Common myeloid progenitor, CD34-positive (primary cell): ENCODE measurements at regions not wholly inside any gene's neighbourhood (a gene's known extent, or its start where the extent isn't known, plus 50 kb on each side); places are given as distances from the start of the nearest gene placed in this dataset.

Experiments
- CTCF ChIA-PET: fragments of 350-600 bp; sonication (Branson Sonifier 250); formaldehyde crosslinking; loops from one replicate; lab custom pipeline; 2021; ENCODE audit warnings: antibody characterized with exemption; lab: Charles Lee
- POLR2A ChIA-PET: fragments of 350-600 bp; sonication (Branson Sonifier 250); formaldehyde crosslinking; loops from one replicate; lab custom pipeline; 2021; ENCODE audit warnings: antibody characterized with exemption; lab: Charles Lee
- DNase-seq, 3 donors: peaks; one replicate each; pipeline versions ENCODE4 v3.0.0 to v3.0.0-alpha.2; 2013
- H3K27ac ChIP-seq, 2 experiments: 1 replicate in 1 of 2; 2 replicates in 1 of 2; pipeline ENCODE4 v1.7.0; 2013; ENCODE audit warnings: inconsistent platforms in 2 of 2, low read length in 2 of 2, mild to moderate bottlenecking in 2 of 2, low read depth in 1 of 2, moderate library complexity in 1 of 2; ENCODE audit not compliant: severe bottlenecking in 2 of 2, insufficient read depth in 1 of 2, poor library complexity in 1 of 2
- H3K27me3 ChIP-seq, 5 experiments: replicated peaks in 2 of 5; 1 replicate in 3 of 5; 2 replicates in 2 of 5; pipeline versions ENCODE4 v1.6.1 to v1.7.0; 2013; ENCODE audit warnings: low read length in 4 of 5, mild to moderate bottlenecking in 2 of 5, moderate library complexity in 2 of 5, inconsistent platforms in 1 of 5; ENCODE audit not compliant: insufficient read depth in 5 of 5, control insufficient read depth in 4 of 5
- H3K36me3 ChIP-seq, 4 experiments: 1 replicate in 2 of 4; 2 replicates in 2 of 4; pipeline versions ENCODE4 v1.6.1 to v1.7.0; 2013; ENCODE audit warnings: low read length in 3 of 4, control low read depth in 1 of 4, mild to moderate bottlenecking in 1 of 4; ENCODE audit not compliant: control insufficient read depth in 4 of 4, insufficient read depth in 4 of 4
- H3K4me1 ChIP-seq, 4 experiments: 1 replicate in 3 of 4; 2 replicates in 1 of 4; pipeline versions ENCODE4 v1.6.1 to v1.7.1; 2013; ENCODE audit warnings: low read length in 3 of 4, mild to moderate bottlenecking in 3 of 4, control low read depth in 1 of 4, inconsistent platforms in 1 of 4, moderate library complexity in 1 of 4; ENCODE audit not compliant: control insufficient read depth in 4 of 4, insufficient read depth in 4 of 4; ENCODE audit errors: control extremely low read depth in 1 of 4
- H3K4me3 ChIP-seq, 7 experiments: 1 replicate in 4 of 7; 2 replicates in 3 of 7; pipeline versions ENCODE4 v1.5.1 to v1.7.0; 2013; ENCODE audit warnings: mild to moderate bottlenecking in 7 of 7, low read length in 6 of 7, moderate library complexity in 6 of 7, inconsistent platforms in 2 of 7, low read depth in 2 of 7, control low read depth in 1 of 7; ENCODE audit not compliant: insufficient read depth in 4 of 7, control insufficient read depth in 1 of 7; ENCODE audit errors: extremely low read depth in 1 of 7
- H3K9me3 ChIP-seq, 5 experiments: 1 replicate in 4 of 5; 2 replicates in 1 of 5; pipeline versions ENCODE4 v1.6.1 to v1.7.1; 2013; ENCODE audit warnings: low read length in 4 of 5, mild to moderate bottlenecking in 2 of 5, inconsistent platforms in 1 of 5, low read depth in 1 of 5, moderate library complexity in 1 of 5; ENCODE audit not compliant: control insufficient read depth in 4 of 5, insufficient read depth in 2 of 5; ENCODE audit errors: control extremely low read depth in 1 of 5
- WGBS: methylation state at CpG from one replicate; pipeline ENCODE4 v1.1.5; 2013; ENCODE audit not compliant: insufficient coverage; 5-methylcytosine and 5-hydroxymethylcytosine counted together

- POLR2A ChIA-PET = no interaction called here
- no peak overlapping the region for H3K27ac ChIP-seq
- H3K9me3 ChIP-seq = no peaks in the 10 kb centered on the region
Measured at GRCh38 chr12:32995623-32996022, 99.0 kb upstream of the PKP2 start.

GRCh38 chr12:32993404-32993803, 96.8 kb upstream of the PKP2 start:
- 90% methylated on average over 3 of the region's 4 CpGs for WGBS
- Histone ChIP-seq H3K36me3 (no peaks in the 10 kb centered on the region), H3K27me3 (no peaks in the 10 kb centered on the region), H3K4me3 (no peak overlapping the region), H3K27ac (no peak overlapping the region), H3K4me1 (no peaks in the 10 kb centered on the region), H3K9me3 (no peaks in the 10 kb centered on the region)
- CTCF ChIA-PET = no interaction called here
- DNase-seq = no peak
- POLR2A ChIA-PET = no interaction called here

More at GRCh38 chr12:32995623-32996022, 99.0 kb upstream of the PKP2 start:
- CTCF ChIA-PET = no interaction called here
- Histone ChIP-seq H3K36me3 (no peaks in the 10 kb centered on the region), H3K4me1 (no peaks in the 10 kb centered on the region), H3K4me3 (no peak overlapping the region), H3K27me3 (no peaks in the 10 kb centered on the region)
- WGBS = 100% methylated on average over 1 of the region's 2 CpGs
- DNase-seq = no peak

GRCh38 chr12:32989705-32990104, 93.1 kb upstream of the PKP2 start:
- H3K9me3 ChIP-seq = no peaks in the 10 kb centered on the region
- no peak overlapping the region for H3K27ac ChIP-seq
- no peak for DNase-seq
- H3K36me3 ChIP-seq = no peaks in the 10 kb centered on the region
- H3K4me3 ChIP-seq = no peak overlapping the region
- CTCF ChIA-PET = no interaction called here
- POLR2A ChIA-PET = no interaction called here
- H3K4me1 ChIP-seq = no peaks in the 10 kb centered on the region
- peaks cover 0 to 2% (median 0%) of the 10 kb centered on the region in 5 experiments for H3K27me3 ChIP-seq

- Histone ChIP-seq H3K36me3 (no peaks in the 10 kb centered on the region), H3K27ac (no peak overlapping the region), H3K4me1 (no peaks in the 10 kb centered on the region), H3K27me3 (peaks cover 0 to 2% (median 0%) of the 10 kb centered on the region in 5 experiments), H3K9me3 (peaks cover 0 to 2% (median 0%) of the 10 kb centered on the region in 5 experiments), H3K4me3 (no peak overlapping the region)
- POLR2A ChIA-PET = no interaction called here
- no peak for DNase-seq
- no CpG with 5 or more reads among the region's 4 CpGs for WGBS
- CTCF ChIA-PET = no interaction called here
Measured at GRCh38 chr12:32988982-32989381, 92.4 kb upstream of the PKP2 start.

- peaks cover 0 to 3% (median 0%) of the 10 kb centered on the region in 5 experiments for H3K9me3 ChIP-seq
- peaks cover 0 to 5% (median 2%) of the 10 kb centered on the region in 5 experiments for H3K27me3 ChIP-seq
- H3K4me1 ChIP-seq = no peaks in the 10 kb centered on the region
- DNase-seq = no peak
- H3K27ac ChIP-seq = no peak overlapping the region
- ChIA-PET POLR2A (no interaction called here), CTCF (no interaction called here)
- H3K36me3 ChIP-seq = no peaks in the 10 kb centered on the region
- no peak overlapping the region for H3K4me3 ChIP-seq
- WGBS = 75% methylated on average over 1 of the region's 1 CpG
Measured at GRCh38 chr12:32987512-32987911, 90.9 kb upstream of the PKP2 start.

- H3K27me3 ChIP-seq = peaks cover 0 to 5% (median 2%) of the 10 kb centered on the region in 5 experiments
- H3K4me3 ChIP-seq = no peak overlapping the region
- no peak overlapping the region for H3K27ac ChIP-seq
- 73% methylated on average over 4 of the region's 4 CpGs for WGBS
- CTCF ChIA-PET = no interaction called here
- peaks cover 0 to 3% (median 0%) of the 10 kb centered on the region in 5 experiments for H3K9me3 ChIP-seq
- H3K36me3 ChIP-seq = no peaks in the 10 kb centered on the region
- POLR2A ChIA-PET = no interaction called here
- no peak for DNase-seq
- H3K4me1 ChIP-seq = no peaks in the 10 kb centered on the region
Measured at GRCh38 chr12:32983968-32984367, 87.4 kb upstream of the PKP2 start.

DNA sequence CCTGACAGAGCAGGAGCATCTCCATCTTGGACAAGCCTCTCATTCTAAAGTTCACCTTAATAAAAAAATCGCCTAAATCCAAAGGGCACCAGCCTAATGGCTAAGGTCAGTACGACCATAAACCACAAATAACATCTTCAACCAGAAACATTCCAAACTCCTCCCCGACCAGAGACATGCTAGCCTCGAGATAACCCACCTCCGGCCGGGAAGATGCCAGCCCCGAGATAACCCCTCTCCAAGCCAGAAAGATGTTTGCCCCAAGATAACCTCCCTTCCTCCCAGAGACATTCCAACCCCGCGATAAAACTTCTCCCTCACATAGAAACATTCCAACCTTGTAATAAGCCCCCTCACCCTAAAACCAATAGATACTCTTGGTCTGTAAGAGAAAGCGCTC, 86.8 kb upstream of the PKP2 start:
- Histone ChIP-seq H3K9me3 (peaks cover 0 to 3% (median 0%) of the 10 kb centered on the region in 5 experiments), H3K36me3 (no peaks in the 10 kb centered on the region), H3K27ac (no peak overlapping the region), H3K4me3 (no peak overlapping the region), H3K4me1 (no peaks in the 10 kb centered on the region), H3K27me3 (peaks cover 0 to 5% (median 2%) of the 10 kb centered on the region in 5 experiments)
- CTCF ChIA-PET = no interaction called here
- WGBS = 33% methylated on average over 6 of the region's 10 CpGs
- POLR2A ChIA-PET = no interaction called here
- no peak for DNase-seq
